ENCODE measurements at regions not wholly inside any gene's neighbourhood (a gene's known extent, or its start where the extent isn't known, plus 50 kb on each side); places are given as distances from the start of the nearest gene placed in this dataset.

DNA sequence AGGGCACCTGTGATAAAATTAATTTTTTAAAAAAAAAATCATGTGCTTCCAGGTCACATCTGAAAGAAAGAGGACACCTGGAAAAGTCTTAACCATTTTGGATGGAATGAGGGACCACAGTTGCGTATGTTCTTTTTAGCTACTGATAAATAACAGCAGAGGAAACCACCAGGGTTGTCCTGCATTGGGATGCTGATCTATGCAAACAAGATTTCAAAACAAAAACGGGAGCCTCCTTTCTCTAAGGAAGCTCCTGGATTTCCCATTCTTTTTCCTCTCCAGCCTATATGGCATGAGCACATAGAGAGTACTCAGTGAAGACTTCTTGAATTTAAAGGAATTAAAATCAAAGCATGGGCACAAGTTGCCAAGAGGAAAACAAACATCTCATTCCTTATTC, 145.6 kb upstream of the THBS1 start:
- no peak for TF ChIP-seq YY1 (IDR thresholded peaks at IDR 0.05; ENCODE audit: insufficient read depth, insufficient read length)
- no peak for TF ChIP-seq ZNF274 (IDR thresholded peaks at IDR 0.05; ENCODE audit: low read depth, low read length)
- TF ChIP-seq SUZ12 (IDR thresholded peaks at IDR 0.05; ENCODE audit: extremely low read depth, insufficient read depth, insufficient read length), result no peak
